HAP-1 (cell line): ENCODE measurements at regions not wholly inside any gene's neighbourhood (a gene's known extent, or its start where the extent isn't known, plus 50 kb on each side); places are given as distances from the start of the nearest gene placed in this dataset.
"Not testable (repeated sequence)": the region's sequence is repeated elsewhere in the genome, so short reads cannot be mapped to it uniquely, and the experiment has no call there.

Experiments
- DNase-seq, 2 experiments: peaks; one replicate each; pipeline ENCODE4 v3.0.0-alpha.2; 2016 to 2020; ENCODE audit warnings: low spot score in 2 of 2
- H3K27me3 ChIP-seq: fragments of 250-450 bp; sonication (Bioruptor Pico); 2 replicates; pipeline ENCODE4 v1.5.1; 2020; ENCODE audit warnings: low read depth, mild to moderate bottlenecking, moderate library complexity
- H3K36me3 ChIP-seq: fragments of 250-450 bp; sonication (Bioruptor Pico); replicated peaks from 2 replicates; pipeline ENCODE4 v1.5.1; 2020; ENCODE audit warnings: mild to moderate bottlenecking
- H3K4me1 ChIP-seq: fragments of 250-450 bp; sonication (Bioruptor Pico); 2 replicates; pipeline ENCODE4 v1.5.1; 2020; ENCODE audit warnings: mild to moderate bottlenecking
- H3K4me3 ChIP-seq: fragments of 250-450 bp; sonication (Bioruptor Pico); 2 replicates; pipeline ENCODE4 v1.5.1; 2020; ENCODE audit warnings: mild to moderate bottlenecking, moderate library complexity
- H3K9me3 ChIP-seq: fragments of 250-450 bp; sonication (Bioruptor Pico); 2 replicates; pipeline ENCODE4 v1.5.1; 2020; ENCODE audit warnings: mild to moderate bottlenecking, moderate library complexity
- in situ Hi-C: fragments of 300-500 bp; cut with MboI; formaldehyde crosslinking; loops from 3 replicates; pipeline ENCODE4 v1.14.3; 2020; ENCODE audit warnings: low sequenced_read_pairs, inconsistent platforms, mixed read lengths

DNA sequence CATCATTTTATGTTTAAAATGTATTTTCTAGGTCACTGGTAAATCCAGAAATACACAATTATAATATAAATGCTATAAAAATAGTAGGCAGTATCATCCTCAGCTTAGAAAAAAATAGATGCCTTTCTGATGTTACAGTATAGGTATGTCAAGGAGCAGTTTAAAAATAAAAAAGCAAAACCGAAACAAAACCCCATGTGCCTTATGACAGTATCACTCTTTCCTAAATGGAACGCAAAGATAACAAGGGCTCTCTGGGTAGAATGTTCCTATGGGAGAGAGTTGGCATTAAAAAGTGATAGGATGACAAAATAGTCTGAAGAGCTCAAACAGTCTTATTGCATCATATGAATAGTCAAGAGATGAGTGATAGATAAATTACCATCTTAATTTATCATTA, 172.1 kb downstream of the DSC3 start:
- DNase-seq = no peak
- peaks cover 9% of the 10 kb centered on the region for H3K4me1 ChIP-seq
- H3K36me3 ChIP-seq = no peaks in the 10 kb centered on the region
- H3K27me3 ChIP-seq = no peaks in the 10 kb centered on the region
- in situ Hi-C loops = no loop called here
- H3K4me3 ChIP-seq = no peak overlapping the region
- H3K9me3 ChIP-seq = no peaks in the 10 kb centered on the region

DNA sequence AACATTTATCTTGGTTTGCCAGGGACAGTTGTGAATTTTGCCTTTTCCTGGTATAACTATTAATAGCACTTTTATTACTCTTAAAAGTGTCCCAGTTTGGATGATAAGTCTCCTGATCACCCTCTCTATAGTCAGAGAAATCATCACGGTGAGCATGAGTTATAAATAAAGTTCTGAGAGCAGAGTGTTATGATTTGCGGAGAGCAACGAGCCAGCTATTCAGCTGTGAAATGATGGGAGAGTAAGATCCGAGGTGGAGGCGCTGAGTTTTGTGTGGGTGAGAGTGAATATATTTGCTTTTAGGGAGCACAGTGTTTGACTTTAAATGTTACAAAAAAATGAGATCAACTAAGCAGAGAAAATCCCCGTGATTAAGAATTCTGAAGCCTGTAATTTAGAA, 179.6 kb downstream of the DSC3 start:
- Histone ChIP-seq H3K4me3 (no peak overlapping the region), H3K27me3 (no peaks in the 10 kb centered on the region), H3K36me3 (no peaks in the 10 kb centered on the region), H3K4me1 (no peaks in the 10 kb centered on the region), H3K9me3 (no peaks in the 10 kb centered on the region)
- in situ Hi-C loops = no loop called here
- DNase-seq = no peak

DNA sequence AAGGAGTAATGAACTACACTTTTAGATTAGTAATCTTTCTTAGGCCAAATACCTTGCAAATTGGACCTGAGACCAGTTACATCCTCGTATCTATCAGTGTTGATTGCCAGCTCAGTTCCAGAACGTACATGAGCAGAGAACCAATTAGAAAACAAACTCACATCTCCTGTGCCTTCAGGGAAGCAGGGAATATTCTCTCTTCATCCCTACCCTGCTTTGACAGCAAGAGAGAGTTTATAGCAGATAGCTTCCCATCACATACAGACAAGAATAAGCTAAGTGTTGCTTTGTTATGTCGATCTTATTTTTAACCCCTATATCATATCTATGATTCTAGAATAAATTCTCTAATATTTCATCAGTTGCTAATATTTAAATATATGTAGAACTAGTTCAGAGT, 181.8 kb downstream of the DSC3 start:
- H3K36me3 ChIP-seq = no peaks in the 10 kb centered on the region
- H3K9me3 ChIP-seq = no peaks in the 10 kb centered on the region
- in situ Hi-C loops = no loop called here
- no peak for DNase-seq
- no peaks in the 10 kb centered on the region for H3K4me1 ChIP-seq
- no peak overlapping the region for H3K4me3 ChIP-seq
- no peaks in the 10 kb centered on the region for H3K27me3 ChIP-seq

DNA sequence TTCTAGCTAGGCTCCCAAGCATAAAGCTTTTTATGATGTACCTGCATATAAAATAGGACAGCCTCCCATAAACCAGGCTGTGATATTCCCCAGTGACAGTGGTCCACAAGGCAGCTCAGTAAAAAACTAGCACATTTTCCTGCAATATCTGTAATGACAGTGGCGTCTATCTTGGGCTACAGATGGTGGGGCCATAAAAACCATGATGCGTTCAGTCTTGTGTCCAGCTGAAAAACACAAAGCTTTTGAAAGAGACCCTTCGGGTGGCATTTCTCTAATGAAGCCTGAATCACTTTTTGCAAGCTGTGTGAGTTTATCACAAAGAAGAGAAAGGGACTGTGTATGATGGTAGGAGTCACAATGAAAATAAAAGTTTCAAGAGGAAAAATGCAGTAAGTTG, 183.5 kb downstream of the DSC3 start:
- H3K4me1 ChIP-seq = no peaks in the 10 kb centered on the region
- in situ Hi-C loops = no loop called here

DNA sequence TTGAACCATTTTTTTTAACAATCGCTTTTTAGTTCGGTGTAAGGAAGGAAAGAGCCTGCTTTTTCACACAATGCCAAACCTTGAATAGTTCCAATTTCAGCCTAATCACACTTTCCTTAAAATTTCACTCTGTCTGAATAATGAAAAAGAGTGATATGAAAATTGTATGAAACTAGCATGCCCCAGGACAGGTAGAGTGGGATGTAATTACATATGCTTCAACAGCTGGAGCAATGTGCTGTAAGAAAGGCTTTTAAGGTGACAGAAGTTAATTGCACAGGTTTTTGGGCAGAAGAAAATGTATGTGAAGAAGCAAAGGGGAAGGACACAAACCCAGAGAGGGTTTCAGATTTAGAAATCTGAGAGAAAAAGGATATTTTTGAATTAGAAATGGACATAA, 184.0 kb downstream of the DSC3 start:
- no peaks in the 10 kb centered on the region for H3K36me3 ChIP-seq
- in situ Hi-C loops = no loop called here

More for the DNA sequence above, 183.5 kb downstream of the DSC3 start:
- Histone ChIP-seq H3K36me3 (no peaks in the 10 kb centered on the region), H3K4me3 (no peak overlapping the region), H3K27me3 (no peaks in the 10 kb centered on the region), H3K9me3 (no peaks in the 10 kb centered on the region)
- DNase-seq = no peak

DNA sequence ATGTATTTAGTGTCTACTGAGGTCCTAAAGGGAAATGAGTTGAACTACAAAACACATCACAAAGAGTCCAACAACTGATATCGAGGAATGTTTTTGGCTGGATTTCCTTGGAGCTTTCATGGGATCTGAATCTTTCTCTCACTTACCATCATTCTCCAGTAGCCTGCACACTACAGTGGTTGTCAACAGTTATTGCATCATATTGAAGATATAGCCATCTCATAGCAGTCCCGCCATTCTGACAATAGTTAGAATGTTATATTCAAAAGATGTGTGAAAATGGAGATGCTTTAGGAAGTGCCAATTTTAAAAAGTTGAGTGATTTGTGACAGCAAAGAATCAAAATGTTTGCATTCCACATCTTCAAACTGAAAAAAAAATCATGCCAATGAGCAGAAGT, 186.8 kb downstream of the DSC3 start:
- Histone ChIP-seq H3K9me3 (no peaks in the 10 kb centered on the region), H3K4me3 (no peak overlapping the region)
- in situ Hi-C loops = no loop called here

More for the DNA sequence above, 184.0 kb downstream of the DSC3 start:
- Histone ChIP-seq H3K9me3 (no peaks in the 10 kb centered on the region), H3K4me1 (no peaks in the 10 kb centered on the region), H3K4me3 (no peak overlapping the region), H3K27me3 (no peaks in the 10 kb centered on the region)
- DNase-seq = no peak

DNA sequence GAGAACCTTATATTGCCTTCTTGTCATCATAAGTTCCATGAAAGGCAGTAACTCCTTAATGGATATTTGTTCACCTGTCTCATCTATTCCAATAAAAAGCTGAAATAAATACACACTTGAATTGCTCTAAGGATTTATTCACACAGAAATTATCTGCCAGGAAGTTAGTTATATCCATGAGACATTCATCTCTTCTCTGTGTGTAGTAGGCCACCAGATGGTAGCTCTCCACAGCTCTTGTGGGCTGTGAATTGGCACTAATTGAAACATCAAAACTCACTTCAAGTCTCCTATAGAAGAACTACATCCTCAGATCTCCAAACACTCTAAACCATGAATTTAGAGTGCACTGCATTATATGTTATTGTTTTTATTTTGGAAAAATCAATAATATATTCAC, 189.6 kb downstream of the DSC3 start:
- DNase-seq = no peak

More for the DNA sequence above, 186.8 kb downstream of the DSC3 start:
- H3K36me3 ChIP-seq = no peaks in the 10 kb centered on the region
- no peaks in the 10 kb centered on the region for H3K27me3 ChIP-seq
- no peaks in the 10 kb centered on the region for H3K4me1 ChIP-seq
- no peak for DNase-seq

DNA sequence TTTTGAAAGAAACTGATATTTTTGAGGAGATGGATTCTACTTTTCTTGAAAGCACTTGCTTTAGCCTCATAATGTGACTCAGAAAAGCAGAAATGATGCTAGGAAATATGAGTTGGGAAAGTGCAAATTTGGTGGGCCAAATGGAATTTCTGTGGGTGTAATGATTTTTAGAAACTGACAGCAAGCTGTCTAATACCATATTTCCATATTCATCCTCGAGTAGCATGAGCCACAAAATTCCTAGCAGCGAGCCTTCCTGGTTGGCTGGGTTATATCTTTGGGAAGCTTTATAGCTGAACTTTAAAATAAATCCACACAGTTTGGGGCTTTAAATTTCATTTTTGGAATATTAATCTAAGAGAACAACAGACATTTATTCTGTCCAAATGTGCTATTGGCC, 190.0 kb downstream of the DSC3 start:
- H3K4me3 ChIP-seq = no peak overlapping the region
- DNase-seq = no peak
- H3K9me3 ChIP-seq = no peaks in the 10 kb centered on the region
- H3K27me3 ChIP-seq = no peaks in the 10 kb centered on the region
- no peaks in the 10 kb centered on the region for H3K36me3 ChIP-seq
- no peaks in the 10 kb centered on the region for H3K4me1 ChIP-seq
- in situ Hi-C loops = no loop called here

More for the DNA sequence above, 189.6 kb downstream of the DSC3 start:
- no peaks in the 10 kb centered on the region for H3K36me3 ChIP-seq
- no peak overlapping the region for H3K4me3 ChIP-seq
- H3K9me3 ChIP-seq = no peaks in the 10 kb centered on the region
- no peaks in the 10 kb centered on the region for H3K4me1 ChIP-seq
- in situ Hi-C loops = no loop called here
- no peaks in the 10 kb centered on the region for H3K27me3 ChIP-seq

DNA sequence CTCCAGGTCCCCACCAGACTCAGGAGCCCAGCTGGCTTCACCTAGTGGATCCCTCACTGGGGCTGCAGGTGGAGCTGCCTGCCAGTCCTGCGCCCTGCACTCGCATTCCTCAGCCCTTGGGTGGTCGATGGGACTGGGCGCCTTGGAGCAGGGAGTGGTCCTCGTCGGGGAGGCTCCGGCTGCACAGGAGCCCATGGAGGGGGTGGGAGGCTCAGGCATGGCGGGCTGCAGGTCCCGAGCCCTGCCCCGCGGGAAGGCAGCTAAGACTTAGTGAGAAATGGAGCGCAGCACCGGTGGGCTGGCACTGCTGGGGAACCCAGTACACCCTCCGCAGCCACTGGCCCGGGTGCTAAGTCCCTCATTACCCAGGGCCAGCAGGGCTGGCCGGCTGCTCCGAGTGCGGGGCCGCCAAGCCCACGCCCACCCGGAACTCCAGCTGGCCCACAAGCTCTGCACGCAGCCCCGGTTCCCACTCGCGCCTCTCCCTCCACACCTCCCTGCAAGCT, 203.4 kb downstream of the DSC3 start:
- H3K4me3 ChIP-seq, H3K27me3 ChIP-seq, H3K36me3 ChIP-seq, DNase-seq, H3K9me3 ChIP-seq, H3K4me1 ChIP-seq, in situ Hi-C loops: not testable (repeated sequence)

DNA sequence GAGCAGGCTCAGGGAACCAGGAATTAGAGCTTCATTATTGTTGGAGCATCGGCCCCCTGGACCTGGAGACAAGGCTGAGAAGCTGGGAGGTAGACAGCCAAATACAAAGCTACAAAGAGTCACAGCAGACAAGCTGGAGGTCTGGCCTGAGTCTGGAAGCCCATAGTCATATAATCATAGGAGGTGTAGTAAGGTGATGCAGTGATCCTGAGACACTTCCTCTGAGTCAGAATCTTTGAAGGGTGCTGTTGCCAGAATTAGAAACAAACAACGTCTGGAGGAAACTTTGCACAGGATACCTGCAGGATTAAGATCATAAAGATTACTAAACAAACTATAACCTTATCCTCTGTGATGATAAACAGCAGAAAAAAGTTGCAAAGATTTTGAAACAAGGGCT, 213.8 kb downstream of the DSC3 start:
- no peaks in the 10 kb centered on the region for H3K4me1 ChIP-seq
- no peaks in the 10 kb centered on the region for H3K36me3 ChIP-seq
- H3K9me3 ChIP-seq = no peaks in the 10 kb centered on the region
- in situ Hi-C loops = no loop called here
- DNase-seq = no peak
- no peak overlapping the region for H3K4me3 ChIP-seq
- no peaks in the 10 kb centered on the region for H3K27me3 ChIP-seq

DNA sequence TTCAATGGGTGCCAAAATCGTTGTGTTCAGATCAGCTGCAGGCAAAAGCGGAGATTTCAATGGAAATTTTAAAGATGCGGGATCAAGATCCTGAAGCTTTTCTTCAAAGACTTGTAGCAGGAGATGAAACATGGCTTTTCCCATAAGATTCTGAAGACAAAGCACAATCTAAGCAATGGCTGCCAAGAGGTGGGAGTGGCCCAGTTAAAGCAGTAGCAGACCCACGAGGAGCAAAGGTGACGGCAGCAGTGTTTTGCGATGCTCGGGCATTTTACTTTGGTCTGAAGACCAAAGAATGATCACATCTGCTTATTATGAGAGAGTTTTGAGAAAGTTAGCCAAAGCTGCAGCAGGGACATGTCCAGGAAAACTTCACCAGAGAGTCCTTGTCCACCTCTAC, 222.9 kb downstream of the DSC3 start:
- in situ Hi-C loops = no loop called here
- no peak overlapping the region for H3K4me3 ChIP-seq
- no peaks in the 10 kb centered on the region for H3K36me3 ChIP-seq
- no peaks in the 10 kb centered on the region for H3K4me1 ChIP-seq
- H3K9me3 ChIP-seq = no peaks in the 10 kb centered on the region
- no peak for DNase-seq
- H3K27me3 ChIP-seq = no peaks in the 10 kb centered on the region

DNA sequence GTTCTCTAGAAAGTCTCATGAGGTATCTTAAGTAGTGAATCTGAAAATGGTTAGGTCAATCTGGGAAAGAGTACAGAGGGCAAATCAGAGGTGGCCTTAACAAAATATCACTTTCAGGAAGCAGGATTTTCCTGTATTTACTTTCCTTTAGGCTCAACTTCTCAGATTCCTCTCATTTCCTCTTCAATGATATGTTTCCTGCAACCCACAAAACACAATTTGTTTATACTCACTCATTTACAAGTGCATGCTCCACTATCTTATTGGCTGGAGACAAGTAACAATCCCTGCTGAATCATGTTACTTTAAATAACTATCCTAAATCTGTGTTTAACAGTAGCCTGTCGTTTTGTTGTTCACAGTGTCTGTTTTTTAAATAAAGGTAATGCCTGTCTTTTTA, 228.1 kb downstream of the DSC3 start:
- no peak for DNase-seq
- Histone ChIP-seq H3K36me3 (no peaks in the 10 kb centered on the region), H3K4me3 (no peak overlapping the region), H3K9me3 (no peaks in the 10 kb centered on the region), H3K27me3 (no peaks in the 10 kb centered on the region), H3K4me1 (peaks cover 15% of the 10 kb centered on the region)
- in situ Hi-C loops = no loop called here

DNA sequence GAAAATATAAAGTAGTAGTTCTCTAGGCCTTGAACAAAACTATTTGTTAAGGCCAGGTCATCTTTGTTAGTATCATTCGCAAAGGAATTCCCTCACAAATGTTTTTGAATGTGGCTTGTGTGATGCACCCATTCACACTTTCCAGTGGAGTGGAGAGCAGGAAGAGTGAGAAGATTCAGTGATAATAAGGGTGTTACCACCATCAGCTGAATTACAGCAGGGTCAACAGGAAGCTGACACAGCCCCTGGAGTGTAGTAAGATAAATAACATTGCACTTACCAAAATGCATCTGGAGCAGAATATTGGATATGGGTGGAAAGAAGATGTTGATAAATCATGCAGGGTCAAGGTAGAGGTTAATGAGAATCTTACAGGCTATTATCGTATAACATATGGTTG, 231.0 kb downstream of the DSC3 start:
- H3K4me3 ChIP-seq = no peak overlapping the region
- H3K9me3 ChIP-seq = no peaks in the 10 kb centered on the region
- no peaks in the 10 kb centered on the region for H3K27me3 ChIP-seq
- in situ Hi-C loops = no loop called here
- DNase-seq = no peak
- H3K4me1 ChIP-seq = peaks cover 15% of the 10 kb centered on the region
- no peaks in the 10 kb centered on the region for H3K36me3 ChIP-seq

DNA sequence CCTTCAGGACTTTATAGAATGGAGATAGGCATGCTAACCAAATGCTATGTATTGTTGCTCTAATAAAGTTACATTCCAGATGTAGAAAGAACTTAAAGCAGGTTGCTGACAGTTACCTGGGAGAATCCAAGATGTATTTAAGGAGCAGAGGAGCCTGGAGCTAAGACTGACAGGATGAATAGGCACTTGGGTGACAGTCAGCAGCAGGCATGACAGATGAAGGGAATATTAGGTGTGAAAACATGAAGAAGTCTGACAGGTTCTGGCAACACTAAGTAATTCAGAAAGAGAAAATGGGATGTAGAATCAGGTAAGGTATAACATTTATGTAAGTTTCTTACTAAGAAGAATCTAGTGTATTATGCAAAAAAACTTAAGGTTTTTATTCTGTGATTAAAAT, 232.0 kb downstream of the DSC3 start:
- DNase-seq = no peak
- no peaks in the 10 kb centered on the region for H3K36me3 ChIP-seq
- in situ Hi-C loops = no loop called here
- H3K9me3 ChIP-seq = no peaks in the 10 kb centered on the region
- no peaks in the 10 kb centered on the region for H3K27me3 ChIP-seq
- H3K4me1 ChIP-seq = peaks cover 15% of the 10 kb centered on the region
- H3K4me3 ChIP-seq = no peak overlapping the region

DNA sequence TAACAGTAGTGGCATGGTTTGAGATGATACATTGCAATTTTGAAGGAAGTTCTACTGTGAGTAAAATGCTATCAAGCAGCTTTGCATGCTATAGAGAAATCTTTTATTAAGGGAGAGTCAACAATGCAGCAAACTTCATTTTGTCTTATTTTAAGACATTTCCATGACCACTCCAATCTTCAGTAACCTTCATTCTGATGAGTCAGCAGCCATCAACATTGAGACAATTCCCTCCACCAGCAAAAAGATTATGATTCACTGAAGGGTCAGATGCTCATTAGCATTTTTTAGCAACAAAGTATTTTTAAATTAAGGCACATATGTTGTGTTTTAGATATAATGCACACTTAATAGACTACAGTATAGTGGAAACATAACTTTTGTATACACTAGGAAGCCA, 235.7 kb downstream of the DSC3 start:
- Histone ChIP-seq H3K9me3 (no peaks in the 10 kb centered on the region), H3K4me1 (no peaks in the 10 kb centered on the region; the same call in 1 of the 2 replicates), H3K36me3 (no peaks in the 10 kb centered on the region), H3K27me3 (no peaks in the 10 kb centered on the region), H3K4me3 (no peak overlapping the region)
- no peak for DNase-seq
- in situ Hi-C loops = no loop called here
